ENCODE measurements at regions not wholly inside any gene's neighbourhood (a gene's known extent, or its start where the extent isn't known, plus 50 kb on each side); places are given as distances from the start of the nearest gene placed in this dataset.

GRCh38 chr18:70494524-70494923 lies 205.7 kb downstream of the SOCS6 start:
- no peaks in the 10 kb centered on the region for H3K36me3 Mint-ChIP-seq
- POLR2A ChIA-PET, result no interaction called here
- CTCF ChIA-PET, result no interaction called here
- no peaks in the 10 kb centered on the region for H3K4me1 Mint-ChIP-seq (ENCODE audit: low read depth)
- H3K27ac Mint-ChIP-seq, result no peak overlapping the region
- intact Hi-C loops (cut with micrococcal nuclease), result no loop called here
- H3K27me3 Mint-ChIP-seq, result no peaks in the 10 kb centered on the region
- no peaks in the 10 kb centered on the region for H3K9me3 Mint-ChIP-seq
- H3K4me3 Mint-ChIP-seq, result no peak overlapping the region
- no peak for DNase-seq

DNA sequence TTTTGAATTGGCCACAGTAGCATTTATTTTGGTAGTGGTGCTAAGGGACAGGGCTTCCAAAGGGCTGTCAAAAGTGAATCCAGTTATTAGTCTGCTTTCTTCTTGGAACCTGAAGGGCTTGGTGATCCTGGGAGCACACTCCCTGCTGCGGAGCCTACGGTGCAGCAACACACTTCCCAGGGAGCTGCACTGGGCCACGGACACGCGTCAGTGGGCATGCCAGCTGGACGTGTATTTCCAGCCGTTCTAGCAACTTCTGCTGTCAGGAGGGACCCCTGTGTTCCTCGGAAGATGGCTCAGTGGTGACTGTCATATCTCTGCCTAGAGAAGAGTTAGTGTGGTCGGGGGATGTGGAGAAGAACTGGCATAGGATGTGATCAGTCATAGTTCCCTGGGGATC lies 204.6 kb downstream of the SOCS6 start:
- DNase-seq, result no peak
- H3K4me3 Mint-ChIP-seq, result no peak overlapping the region
- POLR2A ChIA-PET, result no interaction called here
- H3K9me3 Mint-ChIP-seq, result no peaks in the 10 kb centered on the region
- intact Hi-C loops (cut with micrococcal nuclease), result no loop called here
- no peaks in the 10 kb centered on the region for H3K27me3 Mint-ChIP-seq
- H3K36me3 Mint-ChIP-seq, result no peaks in the 10 kb centered on the region
- H3K27ac Mint-ChIP-seq, result no peak overlapping the region
- CTCF ChIA-PET, result interaction anchor here (1.0 kb wide), 1 partner anchor 12 kb away, joined by 3 read pairs; no protein-coding TSS in a partner anchor
- no peaks in the 10 kb centered on the region for H3K4me1 Mint-ChIP-seq (ENCODE audit: low read depth)

- no peaks in the 10 kb centered on the region for H3K9me3 Mint-ChIP-seq
- no peak overlapping the region for H3K27ac Mint-ChIP-seq
- ChIA-PET POLR2A (no interaction called here), CTCF (interaction anchor here (0.7 to 3.6 kb wide), 19 partner anchors 9 to 1639 kb away, joined by 3 to 20 read pairs (median 3); partner anchors contain the start of gene RTTN)
- no peak overlapping the region for H3K4me3 Mint-ChIP-seq
- no peaks in the 10 kb centered on the region for H3K36me3 Mint-ChIP-seq
- H3K4me1 Mint-ChIP-seq (ENCODE audit: low read depth), result no peaks in the 10 kb centered on the region
- intact Hi-C loops (cut with micrococcal nuclease), result no loop called here
- no peaks in the 10 kb centered on the region for H3K27me3 Mint-ChIP-seq
- DNase-seq, result peak; percentile 62
Measured at GRCh38 chr18:70491734-70492348, 203.0 kb downstream of the SOCS6 start.

- peak; percentile 21 for DNase-seq
- no peaks in the 10 kb centered on the region for H3K27me3 Mint-ChIP-seq
- H3K27ac Mint-ChIP-seq, result no peak overlapping the region
- H3K4me3 Mint-ChIP-seq, result no peak overlapping the region
- intact Hi-C loops (cut with micrococcal nuclease), result no loop called here
- POLR2A ChIA-PET, result no interaction called here
- H3K9me3 Mint-ChIP-seq, result no peaks in the 10 kb centered on the region
- no peaks in the 10 kb centered on the region for H3K36me3 Mint-ChIP-seq
- no peaks in the 10 kb centered on the region for H3K4me1 Mint-ChIP-seq (ENCODE audit: low read depth)
- CTCF ChIA-PET, result interaction anchor here (0.6 to 3.6 kb wide), 21 partner anchors 9 to 1065 kb away, joined by 3 to 20 read pairs (median 3); no protein-coding TSS in a partner anchor
Measured at GRCh38 chr18:70489986-70490933, 201.4 kb downstream of the SOCS6 start.

- H3K27me3 Mint-ChIP-seq, result no peaks in the 10 kb centered on the region
- H3K36me3 Mint-ChIP-seq, result no peaks in the 10 kb centered on the region
- H3K4me3 Mint-ChIP-seq, result no peak overlapping the region
- H3K4me1 Mint-ChIP-seq (ENCODE audit: low read depth), result no peaks in the 10 kb centered on the region
- ChIA-PET CTCF (interaction anchor here (0.6 to 3.6 kb wide), 13 partner anchors 8 to 163 kb away, joined by 3 to 20 read pairs (median 3); no protein-coding TSS in a partner anchor), POLR2A (no interaction called here)
- H3K27ac Mint-ChIP-seq, result no peak overlapping the region
- intact Hi-C loops (cut with micrococcal nuclease), result no loop called here
- DNase-seq, result no peak
- H3K9me3 Mint-ChIP-seq, result no peaks in the 10 kb centered on the region
Measured at GRCh38 chr18:70489571-70489970, 200.7 kb downstream of the SOCS6 start.

- CTCF ChIA-PET, result interaction anchor here (0.8 kb wide), 1 partner anchor 20 kb away, joined by 3 read pairs; no protein-coding TSS in a partner anchor
- intact Hi-C loops (cut with micrococcal nuclease), result no loop called here
- no peak for DNase-seq
- POLR2A ChIA-PET, result no interaction called here
- no peaks in the 10 kb centered on the region for H3K4me1 Mint-ChIP-seq (ENCODE audit: low read depth)
- H3K27ac Mint-ChIP-seq, result no peak overlapping the region
- no peaks in the 10 kb centered on the region for H3K9me3 Mint-ChIP-seq
- H3K27me3 Mint-ChIP-seq, result no peaks in the 10 kb centered on the region
- no peaks in the 10 kb centered on the region for H3K36me3 Mint-ChIP-seq
- no peak overlapping the region for H3K4me3 Mint-ChIP-seq
Measured at GRCh38 chr18:70469916-70470315, 181.1 kb downstream of the SOCS6 start.

GRCh38 chr18:70468861-70469547 lies 180.2 kb downstream of the SOCS6 start:
- no peak for DNase-seq
- no peaks in the 10 kb centered on the region for H3K9me3 Mint-ChIP-seq
- no peak overlapping the region for H3K4me3 Mint-ChIP-seq
- H3K27me3 Mint-ChIP-seq, result peaks cover 4% of the 10 kb centered on the region
- H3K4me1 Mint-ChIP-seq (ENCODE audit: low read depth), result peaks cover 7% of the 10 kb centered on the region
- H3K36me3 Mint-ChIP-seq, result no peaks in the 10 kb centered on the region
- ChIA-PET POLR2A (no interaction called here), CTCF (interaction anchor here (0.8 to 1.0 kb wide), 2 partner anchors 21 to 22 kb away, joined by 3 read pairs; no protein-coding TSS in a partner anchor)
- intact Hi-C loops (cut with micrococcal nuclease), result no loop called here
- no peak overlapping the region for H3K27ac Mint-ChIP-seq

GRCh38 chr18:70464343-70465114 lies 175.7 kb downstream of the SOCS6 start:
- peak; percentile 47 for DNase-seq
- Mint-ChIP-seq H3K9me3 (no peaks in the 10 kb centered on the region), H3K4me1 (ENCODE audit: low read depth) (peaks cover 7% of the 10 kb centered on the region), H3K4me3 (peak overlapping the region; percentile 53), H3K27me3 (peaks cover 19% of the 10 kb centered on the region), H3K27ac (no peak overlapping the region), H3K36me3 (no peaks in the 10 kb centered on the region)
- intact Hi-C loops (cut with micrococcal nuclease), result no loop called here
- ChIA-PET POLR2A (no interaction called here), CTCF (interaction anchor here (1.0 kb wide), 1 partner anchor 27 kb away, joined by 4 read pairs; no protein-coding TSS in a partner anchor)

GRCh38 chr18:70463085-70463484 lies 174.2 kb downstream of the SOCS6 start:
- POLR2A ChIA-PET, result no interaction called here
- Mint-ChIP-seq H3K9me3 (no peaks in the 10 kb centered on the region), H3K27ac (no peak overlapping the region), H3K4me1 (ENCODE audit: low read depth) (peaks cover 7% of the 10 kb centered on the region), H3K27me3 (peaks cover 22% of the 10 kb centered on the region), H3K4me3 (no peak overlapping the region), H3K36me3 (no peaks in the 10 kb centered on the region)
- intact Hi-C loops (cut with micrococcal nuclease), result no loop called here
- DNase-seq, result no peak
- CTCF ChIA-PET, result interaction anchor here (1.0 to 1.4 kb wide), 2 partner anchors 11 to 28 kb away, joined by 3 to 4 read pairs; no protein-coding TSS in a partner anchor

DNA sequence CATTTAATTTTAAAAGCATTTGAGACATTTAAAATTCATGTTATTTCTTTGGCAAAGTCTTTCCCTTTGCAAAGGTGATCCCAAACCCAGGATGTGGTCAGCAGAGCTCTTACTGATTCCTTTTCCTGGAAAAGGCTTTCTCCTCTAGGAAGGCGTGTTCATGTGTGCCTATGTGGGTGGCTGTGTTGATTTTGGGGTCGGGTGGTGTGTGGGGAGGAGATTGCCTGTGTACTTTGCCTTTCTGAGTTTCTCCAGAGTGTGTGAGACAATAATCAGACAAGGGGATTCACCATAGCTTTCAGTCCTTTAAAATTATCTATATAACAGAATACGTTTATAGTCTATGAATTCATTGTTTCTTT lies 173.2 kb downstream of the SOCS6 start:
- Mint-ChIP-seq H3K27ac (no peak overlapping the region), H3K27me3 (peaks cover 22% of the 10 kb centered on the region), H3K9me3 (no peaks in the 10 kb centered on the region), H3K4me3 (no peak overlapping the region), H3K36me3 (no peaks in the 10 kb centered on the region), H3K4me1 (ENCODE audit: low read depth) (peaks cover 7% of the 10 kb centered on the region)
- ChIA-PET POLR2A (no interaction called here), CTCF (interaction anchor here (0.7 to 1.4 kb wide), 2 partner anchors 10 to 28 kb away, joined by 3 read pairs; no protein-coding TSS in a partner anchor)
- intact Hi-C loops (cut with micrococcal nuclease), result no loop called here
- DNase-seq, result no peak

DNA sequence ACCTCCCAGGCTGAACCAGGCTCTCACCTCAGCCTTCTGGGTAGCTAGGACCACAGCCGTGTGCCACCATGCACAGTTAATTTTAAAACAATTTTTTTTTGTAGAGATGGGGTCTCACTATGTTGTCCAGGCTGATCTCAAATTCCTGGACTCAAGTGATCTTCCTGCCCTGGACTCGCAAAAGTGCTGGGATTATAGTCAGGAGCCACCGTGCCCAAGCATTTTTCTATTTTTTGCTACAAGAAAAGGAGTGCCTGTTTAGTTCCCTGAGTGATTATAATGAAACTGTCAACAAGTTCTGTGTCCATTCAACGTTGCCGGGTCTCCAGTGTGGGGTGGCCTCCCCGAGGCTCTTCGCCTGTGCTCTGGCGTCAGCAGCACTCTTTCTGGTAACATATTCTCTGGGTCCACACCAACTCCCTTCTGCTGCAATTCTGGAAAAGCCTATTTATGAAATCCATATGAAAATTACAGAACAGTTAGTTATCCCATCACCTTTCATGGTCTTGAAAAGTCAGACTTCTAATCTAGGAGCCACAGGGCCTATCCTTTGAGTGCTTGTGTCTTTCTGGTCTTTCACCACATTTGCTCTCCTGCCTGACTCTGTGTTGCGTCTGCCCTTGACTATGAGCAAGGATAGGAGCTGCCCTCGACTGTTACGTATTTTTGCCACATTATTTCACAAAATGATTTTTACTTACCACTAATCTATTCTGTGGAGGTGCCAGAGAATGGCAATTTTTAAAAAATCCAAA lies 172.7 kb downstream of the SOCS6 start:
- Mint-ChIP-seq H3K9me3 (no peaks in the 10 kb centered on the region), H3K27ac (no peak overlapping the region), H3K4me3 (no peak overlapping the region), H3K27me3 (peaks cover 22% of the 10 kb centered on the region), H3K36me3 (no peaks in the 10 kb centered on the region), H3K4me1 (ENCODE audit: low read depth) (peaks cover 7% of the 10 kb centered on the region)
- intact Hi-C loops (cut with micrococcal nuclease), result no loop called here
- CTCF ChIA-PET, result interaction anchor here (0.7 to 1.1 kb wide), 2 partner anchors 28 to 266 kb away, joined by 3 read pairs; no protein-coding TSS in a partner anchor
- POLR2A ChIA-PET, result no interaction called here
- DNase-seq, result no peak

Measured in activated CD4-positive, alpha-beta memory T cell treated with anti-CD3 and anti-CD28 coated beads for 36 hours (primary cell).